ENCODE measurements at regions not wholly inside any gene's neighbourhood (a gene's known extent, or its start where the extent isn't known, plus 50 kb on each side); places are given as distances from the start of the nearest gene placed in this dataset.

DNA sequence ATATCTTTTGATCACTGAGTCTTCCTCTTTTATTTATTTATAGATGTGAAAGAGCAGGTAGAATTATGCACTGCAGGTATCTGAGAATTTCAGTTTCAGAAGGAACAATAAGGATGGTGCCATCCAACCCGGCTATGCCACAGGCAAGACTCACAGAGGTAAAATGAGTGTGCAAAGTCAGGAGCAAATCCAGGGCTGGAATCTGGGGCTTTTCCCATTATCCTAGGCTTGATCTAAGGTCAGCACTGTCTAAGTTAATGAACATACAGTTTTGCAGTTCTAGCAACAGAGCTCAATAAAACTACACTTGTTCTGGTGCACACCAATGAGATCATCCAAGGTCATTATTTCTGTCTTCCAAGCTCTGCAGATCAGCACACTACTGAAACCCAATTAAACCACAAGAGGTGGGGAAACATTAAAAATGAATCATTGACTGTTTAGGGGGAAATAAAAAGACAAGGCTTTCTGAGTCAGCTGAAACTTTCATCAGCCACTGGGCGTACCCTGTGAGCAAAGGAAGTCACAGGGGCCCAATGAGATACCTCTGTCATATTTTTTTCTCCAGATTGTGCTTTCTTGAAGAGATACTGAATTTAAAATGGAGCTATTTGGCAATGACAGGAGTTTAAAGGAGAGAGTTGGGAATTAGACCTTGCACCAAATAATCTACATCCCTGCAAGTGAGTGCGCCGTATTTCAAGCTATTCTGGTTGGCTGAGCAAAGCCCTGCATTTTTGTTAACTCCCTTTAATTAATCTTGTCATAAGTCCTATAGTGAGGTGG is 662.2 kb upstream of the ZNF608 start:
- H2AFZ ChIP-seq (ENCODE audit: insufficient read depth, low read length, poor library complexity), result no peak overlapping the region
- no peak overlapping the region for H3K4ac ChIP-seq (ENCODE audit: low read depth, low read length)
- peaks cover 13% of the 10 kb centered on the region for H3K79me1 ChIP-seq (ENCODE audit: low read length)
- H4K12ac ChIP-seq (ENCODE audit: low read depth, low read length), result no peak overlapping the region
- WGBS (ENCODE audit: extremely low coverage, insufficient coverage, insufficient read length), result no CpG with 5 or more reads among the region's 4 CpGs
- no peak overlapping the region for H2AK5ac ChIP-seq (ENCODE audit: low read length)
- H3K9me3 ChIP-seq (ENCODE audit: insufficient read depth, low read depth, low read length), result no peaks in the 10 kb centered on the region
- H3K27me3 ChIP-seq (ENCODE audit: insufficient read depth, low read length), result no peaks in the 10 kb centered on the region
- no peaks in the 10 kb centered on the region for H3K79me2 ChIP-seq (ENCODE audit: control insufficient read depth, insufficient read depth, low read length, poor library complexity)
- no peak overlapping the region for H3K9ac ChIP-seq (ENCODE audit: low read length)
- H3K23ac ChIP-seq (ENCODE audit: low read length), result no peak overlapping the region
- no peak overlapping the region for H3K14ac ChIP-seq (ENCODE audit: low read length)
- no peak overlapping the region for H2BK12ac ChIP-seq (ENCODE audit: low read length)
- H3K18ac ChIP-seq (ENCODE audit: low read length), result no peak overlapping the region
- H2BK120ac ChIP-seq (ENCODE audit: insufficient read depth, low read length, poor library complexity), result no peak overlapping the region
- H2BK5ac ChIP-seq (ENCODE audit: low read depth, low read length, poor library complexity), result no peak overlapping the region
- no peak overlapping the region for H4K8ac ChIP-seq (ENCODE audit: low read depth, low read length)
- DNase-seq, result peak in 1 of 2 donors; percentile 10
- peak overlapping the region; percentile 80 for H3K27ac ChIP-seq (ENCODE audit: low read depth, low read length)
- H3K4me1 ChIP-seq (ENCODE audit: control insufficient read depth in 1 of 2, insufficient read depth in 2 of 2, low read length in 2 of 2), result peaks cover 3 to 13% of the 10 kb centered on the region in 2 experiments
- H4K91ac ChIP-seq (ENCODE audit: low read depth, low read length), result no peak overlapping the region
- no peak overlapping the region for H3K4me2 ChIP-seq (ENCODE audit: low read length)
- H3K4me3 ChIP-seq (ENCODE audit: low read depth, low read length), result no peak overlapping the region
- peaks cover 0 to 2% of the 10 kb centered on the region in 2 experiments for H3K36me3 ChIP-seq (ENCODE audit: control insufficient read depth in 1 of 2, insufficient read depth in 2 of 2, low read length in 2 of 2)

DNA sequence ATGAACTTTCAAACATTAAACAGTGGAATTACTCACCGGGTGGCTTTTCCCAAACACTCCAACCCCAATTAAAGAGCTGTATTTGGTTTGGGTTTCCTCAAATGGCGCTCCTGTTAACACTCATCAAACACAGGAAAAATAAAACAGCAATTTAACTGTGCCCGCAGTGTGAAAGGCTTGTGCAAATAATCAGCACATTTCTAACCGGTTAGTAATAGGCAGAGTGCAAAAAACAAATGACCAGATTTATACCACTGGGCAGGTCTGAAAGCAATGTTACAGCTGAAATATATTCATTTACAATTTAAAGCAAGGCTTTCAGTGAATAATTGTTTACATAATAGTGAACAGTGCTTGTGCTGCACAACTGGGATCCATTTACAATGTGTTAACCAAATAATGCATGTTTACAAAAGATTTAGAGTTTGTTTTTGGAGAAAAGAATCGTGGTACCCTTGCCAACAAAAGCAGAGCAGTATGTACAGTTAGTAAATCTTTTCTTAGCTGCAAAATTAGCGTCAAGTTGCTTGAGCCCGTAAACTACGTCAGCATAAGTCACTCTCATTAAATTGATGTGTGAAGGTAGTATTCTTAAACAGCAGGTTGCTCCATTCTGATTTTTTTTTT is 662.9 kb upstream of the ZNF608 start:
- Histone ChIP-seq H2AFZ (ENCODE audit: insufficient read depth, low read length, poor library complexity) (no peak overlapping the region), H2BK120ac (ENCODE audit: insufficient read depth, low read length, poor library complexity) (no peak overlapping the region), H2BK12ac (ENCODE audit: low read length) (no peak overlapping the region), H3K4ac (ENCODE audit: low read depth, low read length) (no peak overlapping the region), H3K4me2 (ENCODE audit: low read length) (no peak overlapping the region), H3K36me3 (ENCODE audit: control insufficient read depth in 1 of 2, insufficient read depth in 2 of 2, low read length in 2 of 2) (peaks cover 0 to 2% of the 10 kb centered on the region in 2 experiments), H2BK5ac (ENCODE audit: low read depth, low read length, poor library complexity) (no peak overlapping the region), H3K27me3 (ENCODE audit: insufficient read depth, low read length) (no peaks in the 10 kb centered on the region), H4K91ac (ENCODE audit: low read depth, low read length) (no peak overlapping the region), H3K79me2 (ENCODE audit: control insufficient read depth, insufficient read depth, low read length, poor library complexity) (no peaks in the 10 kb centered on the region), H3K4me1 (ENCODE audit: control insufficient read depth in 1 of 2, insufficient read depth in 2 of 2, low read length in 2 of 2) (peaks cover 3 to 13% of the 10 kb centered on the region in 2 experiments), H3K27ac (ENCODE audit: low read depth, low read length) (peak overlapping the region; percentile 80), H4K8ac (ENCODE audit: low read depth, low read length) (no peak overlapping the region), H3K79me1 (ENCODE audit: low read length) (peaks cover 13% of the 10 kb centered on the region), H4K12ac (ENCODE audit: low read depth, low read length) (no peak overlapping the region), H3K14ac (ENCODE audit: low read length) (no peak overlapping the region), H3K18ac (ENCODE audit: low read length) (no peak overlapping the region), H2AK5ac (ENCODE audit: low read length) (no peak overlapping the region), H3K9me3 (ENCODE audit: insufficient read depth, low read depth, low read length) (no peaks in the 10 kb centered on the region), H3K9ac (ENCODE audit: low read length) (no peak overlapping the region), H3K23ac (ENCODE audit: low read length) (no peak overlapping the region), H3K4me3 (ENCODE audit: low read depth, low read length) (no peak overlapping the region)
- WGBS (ENCODE audit: extremely low coverage, insufficient coverage, insufficient read length), result no CpG with 5 or more reads among the region's 8 CpGs
- DNase-seq, result no peak

DNA sequence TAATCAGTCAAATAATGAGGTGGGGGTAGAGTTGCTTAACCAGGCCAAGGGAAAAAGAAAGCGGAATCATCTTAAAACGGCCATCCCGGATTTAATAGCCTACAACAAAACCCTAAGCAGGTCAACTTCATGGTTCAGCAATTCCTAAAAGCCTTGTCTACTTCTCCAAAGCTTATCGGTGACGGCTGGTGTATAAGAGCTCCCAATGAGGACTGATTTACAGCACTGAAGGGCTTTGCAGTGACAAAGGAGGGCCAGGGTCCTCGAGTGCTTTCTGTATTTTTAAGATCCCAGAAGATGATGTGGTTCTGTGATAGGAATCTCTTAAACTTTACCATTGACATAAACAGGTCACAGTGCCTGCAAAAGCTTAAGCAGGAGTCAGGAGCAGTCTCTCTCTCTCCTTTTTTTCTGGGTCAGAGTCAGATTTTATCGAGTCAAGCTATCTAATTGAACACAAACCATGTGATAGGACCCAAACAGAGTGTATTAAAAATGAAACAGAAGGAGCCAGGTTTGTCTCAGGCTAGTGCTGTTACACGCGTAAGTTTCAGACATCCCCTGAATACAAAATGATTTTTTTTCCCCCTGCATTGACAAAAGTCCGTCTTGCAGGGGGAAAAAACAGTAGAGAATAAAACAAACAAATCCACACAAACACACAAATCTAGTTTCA is 663.6 kb upstream of the ZNF608 start:
- H3K9ac ChIP-seq (ENCODE audit: low read length), result no peak overlapping the region
- no peak overlapping the region for H4K91ac ChIP-seq (ENCODE audit: low read depth, low read length)
- no peaks in the 10 kb centered on the region for H3K79me2 ChIP-seq (ENCODE audit: control insufficient read depth, insufficient read depth, low read length, poor library complexity)
- no peaks in the 10 kb centered on the region for H3K9me3 ChIP-seq (ENCODE audit: insufficient read depth, low read depth, low read length)
- H2BK120ac ChIP-seq (ENCODE audit: insufficient read depth, low read length, poor library complexity), result no peak overlapping the region
- H2BK12ac ChIP-seq (ENCODE audit: low read length), result no peak overlapping the region
- no peak overlapping the region for H3K14ac ChIP-seq (ENCODE audit: low read length)
- no peak overlapping the region for H3K18ac ChIP-seq (ENCODE audit: low read length)
- peaks cover 3 to 13% of the 10 kb centered on the region in 2 experiments for H3K4me1 ChIP-seq (ENCODE audit: control insufficient read depth in 1 of 2, insufficient read depth in 2 of 2, low read length in 2 of 2)
- H2AFZ ChIP-seq (ENCODE audit: insufficient read depth, low read length, poor library complexity), result no peak overlapping the region
- no peaks in the 10 kb centered on the region for H3K27me3 ChIP-seq (ENCODE audit: insufficient read depth, low read length)
- no peak overlapping the region for H4K8ac ChIP-seq (ENCODE audit: low read depth, low read length)
- no peak overlapping the region for H4K12ac ChIP-seq (ENCODE audit: low read depth, low read length)
- H3K4me2 ChIP-seq (ENCODE audit: low read length), result no peak overlapping the region
- H3K36me3 ChIP-seq (ENCODE audit: control insufficient read depth in 1 of 2, insufficient read depth in 2 of 2, low read length in 2 of 2), result no peaks in the 10 kb centered on the region
- no peak for DNase-seq
- H2AK5ac ChIP-seq (ENCODE audit: low read length), result no peak overlapping the region
- peaks cover 12% of the 10 kb centered on the region for H3K79me1 ChIP-seq (ENCODE audit: low read length)
- H2BK5ac ChIP-seq (ENCODE audit: low read depth, low read length, poor library complexity), result no peak overlapping the region
- no peak overlapping the region for H3K4me3 ChIP-seq (ENCODE audit: low read depth, low read length)
- H3K27ac ChIP-seq (ENCODE audit: low read depth, low read length), result peak overlapping the region; percentile 80
- no peak overlapping the region for H3K4ac ChIP-seq (ENCODE audit: low read depth, low read length)
- no peak overlapping the region for H3K23ac ChIP-seq (ENCODE audit: low read length)
- WGBS (ENCODE audit: extremely low coverage, insufficient coverage, insufficient read length), result no CpG with 5 or more reads among the region's 10 CpGs

GRCh38 chr5:125410537-125411070 is 664.2 kb upstream of the ZNF608 start:
- Histone ChIP-seq H4K12ac (ENCODE audit: low read depth, low read length) (no peak overlapping the region), H3K23ac (ENCODE audit: low read length) (no peak overlapping the region), H3K27ac (ENCODE audit: low read depth, low read length) (peak overlapping the region; percentile 88), H3K36me3 (ENCODE audit: control insufficient read depth in 1 of 2, insufficient read depth in 2 of 2, low read length in 2 of 2) (no peaks in the 10 kb centered on the region), H3K4ac (ENCODE audit: low read depth, low read length) (no peak overlapping the region), H3K4me2 (ENCODE audit: low read length) (no peak overlapping the region), H3K4me3 (ENCODE audit: low read depth, low read length) (no peak overlapping the region), H3K79me2 (ENCODE audit: control insufficient read depth, insufficient read depth, low read length, poor library complexity) (no peaks in the 10 kb centered on the region), H2BK12ac (ENCODE audit: low read length) (no peak overlapping the region), H3K9ac (ENCODE audit: low read length) (no peak overlapping the region), H2AFZ (ENCODE audit: insufficient read depth, low read length, poor library complexity) (no peak overlapping the region), H3K18ac (ENCODE audit: low read length) (no peak overlapping the region), H3K27me3 (ENCODE audit: insufficient read depth, low read length) (no peaks in the 10 kb centered on the region), H3K79me1 (ENCODE audit: low read length) (peaks cover 12% of the 10 kb centered on the region), H3K4me1 (ENCODE audit: control insufficient read depth in 1 of 2, insufficient read depth in 2 of 2, low read length in 2 of 2) (peaks cover 3 to 13% of the 10 kb centered on the region in 2 experiments), H2BK120ac (ENCODE audit: insufficient read depth, low read length, poor library complexity) (peak overlapping the region; percentile 28), H2BK5ac (ENCODE audit: low read depth, low read length, poor library complexity) (no peak overlapping the region), H3K9me3 (ENCODE audit: insufficient read depth, low read depth, low read length) (no peaks in the 10 kb centered on the region), H3K14ac (ENCODE audit: low read length) (no peak overlapping the region), H4K91ac (ENCODE audit: low read depth, low read length) (no peak overlapping the region), H2AK5ac (ENCODE audit: low read length) (no peak overlapping the region), H4K8ac (ENCODE audit: low read depth, low read length) (no peak overlapping the region)
- 100% methylated on average over 1 of the region's 2 CpGs for WGBS (ENCODE audit: extremely low coverage, insufficient coverage, insufficient read length)
- peak in 1 of 2 donors; percentile 53 for DNase-seq
